GM18868 (cell line): ENCODE measurements at regions not wholly inside any gene's neighbourhood (a gene's known extent, or its start where the extent isn't known, plus 50 kb on each side); places are given as distances from the start of the nearest gene placed in this dataset.
"Not testable (repeated sequence)": the region's sequence is repeated elsewhere in the genome, so short reads cannot be mapped to it uniquely, and the experiment has no call there.

ENCODE experiments used
- ATAC-seq: cut with Tn5 transposase; IDR thresholded peaks from one replicate; pipeline ENCODE4 v1.9.1; 2021; ENCODE audit warnings: mild to moderate bottlenecking, moderate library complexity; ENCODE audit not compliant: unreplicated experiment

- no peak for ATAC-seq
Observed at GRCh38 chr18:43710135-43710534, 432.8 kb upstream of the SYT4 start.

- no peak for ATAC-seq
Observed at GRCh38 chr18:43714343-43715010, 437.2 kb upstream of the SYT4 start.

GRCh38 chr18:43719267-43719795 lies 442.0 kb upstream of the SYT4 start:
- ATAC-seq: no peak

- no peak for ATAC-seq
Observed at GRCh38 chr18:43720041-43720440, 442.8 kb upstream of the SYT4 start.

- ATAC-seq: no peak
Observed at GRCh38 chr18:43735570-43735969, 458.3 kb upstream of the SYT4 start.

GRCh38 chr18:43744960-43745745 lies 467.9 kb upstream of the SYT4 start:
- no peak for ATAC-seq

GRCh38 chr18:43751203-43751602 lies 473.9 kb upstream of the SYT4 start:
- no peak for ATAC-seq

GRCh38 chr18:43751835-43752234 lies 474.5 kb upstream of the SYT4 start:
- ATAC-seq: no peak

GRCh38 chr18:43757273-43757672 lies 480.0 kb upstream of the SYT4 start:
- no peak for ATAC-seq

- ATAC-seq: no peak
Observed at GRCh38 chr18:43758734-43759133, 481.4 kb upstream of the SYT4 start.

- no peak for ATAC-seq
Observed at GRCh38 chr18:43760010-43760409, 482.7 kb upstream of the SYT4 start.

GRCh38 chr18:43772907-43773306 lies 495.6 kb upstream of the SYT4 start:
- ATAC-seq: no peak

GRCh38 chr18:43774497-43774896 lies 497.2 kb upstream of the SYT4 start:
- ATAC-seq: no peak

GRCh38 chr18:43775591-43775990 lies 498.3 kb upstream of the SYT4 start:
- no peak for ATAC-seq

GRCh38 chr18:43776997-43777396 lies 499.7 kb upstream of the SYT4 start:
- ATAC-seq: no peak

- no peak for ATAC-seq
Observed at GRCh38 chr18:43777636-43778304, 500.5 kb upstream of the SYT4 start.

GRCh38 chr18:43780782-43781340 lies 503.6 kb upstream of the SYT4 start:
- ATAC-seq: no peak

GRCh38 chr18:43785158-43785557 lies 507.9 kb upstream of the SYT4 start:
- no peak for ATAC-seq

GRCh38 chr18:43786893-43787292 lies 509.6 kb upstream of the SYT4 start:
- no peak for ATAC-seq

GRCh38 chr18:43787721-43788120 lies 510.4 kb upstream of the SYT4 start:
- ATAC-seq: not testable (repeated sequence)

GRCh38 chr18:43789234-43790000 lies 512.1 kb upstream of the SYT4 start:
- ATAC-seq: no peak
